ENCODE measurements at regions not wholly inside any gene's neighbourhood (a gene's known extent, or its start where the extent isn't known, plus 50 kb on each side); places are given as distances from the start of the nearest gene placed in this dataset.

DNA sequence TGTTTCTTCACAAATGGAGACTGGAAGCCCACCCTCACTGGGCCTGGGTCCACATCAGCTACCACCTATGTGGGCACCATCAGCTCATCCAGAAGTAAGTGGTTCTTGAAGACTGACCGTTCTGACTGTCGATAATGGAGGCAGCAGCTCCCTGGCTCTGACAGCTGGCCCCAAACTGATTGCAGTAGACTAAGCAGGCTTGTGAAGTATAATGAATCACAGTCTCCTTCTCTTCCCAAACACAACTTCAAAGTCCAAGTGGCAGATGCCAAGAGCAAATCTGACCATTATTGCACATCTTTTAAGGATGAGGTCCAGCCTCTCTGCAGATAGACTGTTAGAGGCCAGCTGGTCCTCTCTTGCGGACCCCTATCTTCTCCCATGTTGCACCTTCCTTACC lies 574.4 kb upstream of the KLF12 start:
- Mint-ChIP-seq H3K36me3 (ENCODE audit: insufficient read depth in 2 of 2) (no peaks in the 10 kb centered on the region), H3K27ac (no peak overlapping the region), H3K27me3 (ENCODE audit: low read depth) (no peaks in the 10 kb centered on the region), H3K9me3 (peaks cover 0 to under 1% of the 10 kb centered on the region in 2 donors), H3K4me3 (no peak overlapping the region), H3K4me1 (ENCODE audit: low read depth) (no peaks in the 10 kb centered on the region)
- ATAC-seq (replicated peaks in 1 of 2) (no peak), DNase-seq (no peak)

DNA sequence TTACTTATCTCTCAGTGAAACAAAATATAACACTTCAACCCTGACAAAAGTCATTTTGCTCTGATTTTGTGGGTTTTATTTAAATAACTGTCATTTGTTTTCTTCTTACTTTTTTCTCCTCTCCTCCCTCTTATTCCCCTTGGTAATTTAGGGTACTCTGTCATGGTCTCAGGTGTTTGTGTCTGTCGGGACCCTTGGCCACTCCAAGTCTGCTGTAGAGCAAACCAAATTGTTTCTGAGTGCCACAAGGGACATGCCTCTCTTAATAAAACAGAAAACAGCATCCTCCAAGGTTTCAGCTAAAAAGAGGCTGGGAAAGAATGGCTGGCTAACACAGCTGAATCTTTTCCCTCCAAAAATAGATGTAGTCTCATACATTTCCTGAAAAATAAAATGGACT lies 573.1 kb upstream of the KLF12 start:
- no peak for DNase-seq
- no peak for ATAC-seq (replicated peaks in 1 of 2)
- H3K9me3 Mint-ChIP-seq, result peaks cover 0 to 1% of the 10 kb centered on the region in 2 donors
- H3K4me3 Mint-ChIP-seq, result no peak overlapping the region
- no peak overlapping the region for H3K27ac Mint-ChIP-seq
- no peaks in the 10 kb centered on the region for H3K4me1 Mint-ChIP-seq (ENCODE audit: low read depth)
- H3K36me3 Mint-ChIP-seq (ENCODE audit: insufficient read depth in 2 of 2), result no peaks in the 10 kb centered on the region
- no peaks in the 10 kb centered on the region for H3K27me3 Mint-ChIP-seq (ENCODE audit: low read depth)

DNA sequence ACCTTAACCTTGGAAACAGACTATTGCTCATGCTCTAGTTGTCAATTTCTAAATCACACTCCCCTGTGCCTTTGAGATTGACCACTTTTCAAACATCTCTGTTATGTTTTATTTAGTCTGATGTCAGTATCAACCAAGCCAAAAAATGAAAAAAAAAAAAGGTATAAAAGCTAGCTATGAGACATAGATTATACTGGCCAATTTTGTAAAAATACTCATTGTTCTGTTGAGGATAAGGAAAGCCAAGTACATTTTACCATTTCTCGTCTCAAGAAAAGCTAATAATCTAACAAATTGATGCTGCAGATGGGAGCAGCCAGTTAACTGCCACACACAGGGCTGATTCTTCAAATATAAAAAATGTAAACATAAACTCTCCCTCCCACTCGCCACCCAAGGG lies 572.6 kb upstream of the KLF12 start:
- Mint-ChIP-seq H3K9me3 (peaks cover 0 to 1% of the 10 kb centered on the region in 2 donors), H3K27me3 (ENCODE audit: low read depth) (no peaks in the 10 kb centered on the region), H3K36me3 (ENCODE audit: insufficient read depth in 2 of 2) (no peaks in the 10 kb centered on the region), H3K4me3 (no peak overlapping the region), H3K4me1 (ENCODE audit: low read depth) (no peaks in the 10 kb centered on the region), H3K27ac (no peak overlapping the region)
- no peak for DNase-seq
- ATAC-seq (replicated peaks in 1 of 2), result no peak

DNA sequence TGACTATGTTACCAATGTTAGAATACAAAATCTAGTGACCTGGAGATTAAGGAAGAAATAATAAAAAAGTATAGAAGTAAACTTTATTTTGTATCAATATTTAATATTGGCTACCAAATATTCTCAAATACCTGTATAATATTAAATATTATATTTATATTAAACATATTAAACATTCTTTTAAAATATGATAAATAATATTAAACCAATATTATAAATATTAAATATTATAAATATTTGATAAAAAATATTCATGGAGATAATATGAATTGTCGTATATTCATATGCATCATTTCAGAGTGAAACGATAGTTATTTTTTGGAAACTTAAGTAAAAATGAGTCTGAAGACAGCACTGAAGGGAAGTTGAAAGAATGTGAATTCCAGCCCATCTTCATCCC lies 571.2 kb upstream of the KLF12 start:
- no peaks in the 10 kb centered on the region for H3K4me1 Mint-ChIP-seq (ENCODE audit: low read depth)
- peaks cover 0 to 3% of the 10 kb centered on the region in 2 donors for H3K9me3 Mint-ChIP-seq

DNA sequence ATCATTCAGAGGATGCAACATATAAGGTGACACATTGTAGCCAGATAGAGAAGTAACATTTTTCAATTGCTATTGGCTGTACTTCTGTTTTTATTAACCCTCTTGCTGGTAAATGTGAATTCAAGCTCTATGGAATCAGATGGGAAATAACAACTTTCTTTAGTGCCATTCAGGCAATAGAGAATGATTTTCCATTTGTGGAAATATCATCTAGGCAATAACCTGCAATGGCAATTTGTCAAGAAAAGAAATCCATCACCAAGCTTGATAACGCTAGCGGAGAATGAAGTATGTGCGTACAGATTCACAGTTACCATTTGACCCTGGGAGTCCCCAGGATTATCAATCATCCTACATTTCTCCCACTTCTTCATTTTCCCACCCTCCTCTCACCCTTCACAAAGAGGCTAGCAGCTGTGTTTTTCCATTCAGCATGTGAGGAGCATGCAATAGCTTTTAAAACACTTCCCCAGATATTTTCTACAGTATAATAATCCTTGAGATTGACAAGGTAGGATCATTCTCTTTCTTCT lies 569.7 kb upstream of the KLF12 start:
- H3K4me1 Mint-ChIP-seq (ENCODE audit: low read depth), result no peaks in the 10 kb centered on the region
- no peak overlapping the region for H3K27ac Mint-ChIP-seq
- H3K27me3 Mint-ChIP-seq (ENCODE audit: low read depth), result no peaks in the 10 kb centered on the region
- no peaks in the 10 kb centered on the region for H3K36me3 Mint-ChIP-seq (ENCODE audit: insufficient read depth in 2 of 2)
- no peak overlapping the region for H3K4me3 Mint-ChIP-seq
- DNase-seq (no peak), ATAC-seq (replicated peaks in 1 of 2) (no peak)
- peaks cover 0 to 3% of the 10 kb centered on the region in 2 donors for H3K9me3 Mint-ChIP-seq

More for the DNA sequence above, 571.2 kb upstream of the KLF12 start:
- no peak for ATAC-seq (replicated peaks in 1 of 2)
- Mint-ChIP-seq H3K27ac (no peak overlapping the region), H3K27me3 (ENCODE audit: low read depth) (no peaks in the 10 kb centered on the region), H3K36me3 (ENCODE audit: insufficient read depth in 2 of 2) (no peaks in the 10 kb centered on the region), H3K4me3 (no peak overlapping the region)
- no peak for DNase-seq

DNA sequence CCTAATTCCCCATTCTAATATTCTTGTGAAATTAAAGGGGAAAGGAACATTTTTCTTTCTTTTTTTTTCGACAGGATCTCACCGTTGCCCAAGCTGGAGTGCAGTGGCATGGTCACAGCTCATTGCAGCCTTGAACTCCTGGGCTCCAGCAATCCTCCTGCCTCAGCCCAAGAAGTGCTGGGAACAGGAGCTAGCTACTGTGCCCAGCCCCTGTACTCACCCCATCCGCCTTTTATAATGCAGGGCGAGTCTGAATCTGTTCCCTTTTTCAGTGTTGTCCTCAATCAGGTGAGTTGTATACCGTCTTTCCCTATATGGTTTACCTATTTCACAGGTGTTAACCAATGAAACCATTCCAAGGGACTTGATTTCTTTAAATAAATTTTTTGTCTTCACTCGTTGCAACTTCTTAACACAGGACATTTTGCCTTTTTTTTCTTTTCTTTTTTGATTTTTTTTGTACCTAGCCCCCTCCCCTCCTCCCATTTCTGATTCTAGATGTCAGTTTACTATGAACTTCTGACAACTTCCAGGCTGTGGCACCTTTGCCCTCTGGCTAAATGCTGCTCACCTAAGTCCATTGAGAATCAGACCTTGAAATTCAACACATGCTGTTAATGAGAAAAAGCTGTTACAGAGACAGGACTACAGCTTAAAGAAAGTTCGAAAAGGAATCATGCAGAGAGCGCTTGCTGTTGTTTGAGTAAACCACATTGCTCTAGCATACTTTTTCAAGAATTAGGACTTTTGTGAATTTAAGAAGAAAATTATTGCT lies 562.1 kb upstream of the KLF12 start:
- H3K27ac Mint-ChIP-seq, result no peak overlapping the region
- H3K9me3 Mint-ChIP-seq, result peaks cover 0 to 2% of the 10 kb centered on the region in 2 donors
- no peaks in the 10 kb centered on the region for H3K4me1 Mint-ChIP-seq (ENCODE audit: low read depth)
- ATAC-seq (replicated peaks in 1 of 2), result no peak
- H3K36me3 Mint-ChIP-seq (ENCODE audit: insufficient read depth in 2 of 2), result no peaks in the 10 kb centered on the region
- no peaks in the 10 kb centered on the region for H3K27me3 Mint-ChIP-seq (ENCODE audit: low read depth)
- no peak for DNase-seq
- no peak overlapping the region for H3K4me3 Mint-ChIP-seq

DNA sequence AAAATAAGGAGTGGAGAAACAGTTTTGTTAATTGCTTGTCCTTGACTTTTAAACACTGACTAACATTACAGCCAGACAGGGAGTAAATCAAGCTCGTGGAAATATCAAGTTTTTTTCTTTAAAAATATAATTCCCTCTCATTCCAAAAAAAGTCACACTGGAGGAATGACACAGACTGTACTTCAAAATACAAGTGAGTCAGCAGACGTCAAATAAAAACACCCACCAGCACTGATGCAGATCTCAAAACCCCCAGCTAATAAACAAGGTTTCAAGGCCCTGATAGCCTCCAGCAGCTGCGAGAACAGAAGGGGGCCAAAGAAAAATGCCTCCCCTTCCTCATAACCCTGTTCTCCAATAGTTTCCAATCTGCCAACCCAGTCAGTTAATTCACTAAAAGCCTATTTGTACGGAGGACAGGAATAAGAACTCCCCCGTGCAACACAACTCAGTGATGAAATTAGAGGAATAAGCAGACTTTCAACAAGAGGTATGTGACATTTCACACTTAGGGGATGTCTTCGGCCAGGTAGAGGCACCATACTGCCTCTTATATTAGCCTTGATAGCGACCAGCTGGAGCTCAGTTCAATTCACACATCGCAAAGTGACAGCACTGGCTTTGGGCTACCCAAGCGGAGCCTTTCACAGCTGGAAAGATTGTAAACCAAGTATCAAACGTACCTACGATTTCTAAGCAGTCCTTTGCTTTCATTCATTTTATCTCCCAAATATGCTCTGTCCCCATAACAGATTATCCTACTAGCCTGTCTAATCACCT lies 561.0 kb upstream of the KLF12 start:
- Mint-ChIP-seq H3K9me3 (no peaks in the 10 kb centered on the region), H3K4me1 (ENCODE audit: low read depth) (no peaks in the 10 kb centered on the region), H3K27ac (no peak overlapping the region), H3K36me3 (ENCODE audit: insufficient read depth in 2 of 2) (no peaks in the 10 kb centered on the region), H3K27me3 (ENCODE audit: low read depth) (no peaks in the 10 kb centered on the region), H3K4me3 (no peak overlapping the region)
- no peak for DNase-seq
- ATAC-seq (replicated peaks in 1 of 2), result no peak

DNA sequence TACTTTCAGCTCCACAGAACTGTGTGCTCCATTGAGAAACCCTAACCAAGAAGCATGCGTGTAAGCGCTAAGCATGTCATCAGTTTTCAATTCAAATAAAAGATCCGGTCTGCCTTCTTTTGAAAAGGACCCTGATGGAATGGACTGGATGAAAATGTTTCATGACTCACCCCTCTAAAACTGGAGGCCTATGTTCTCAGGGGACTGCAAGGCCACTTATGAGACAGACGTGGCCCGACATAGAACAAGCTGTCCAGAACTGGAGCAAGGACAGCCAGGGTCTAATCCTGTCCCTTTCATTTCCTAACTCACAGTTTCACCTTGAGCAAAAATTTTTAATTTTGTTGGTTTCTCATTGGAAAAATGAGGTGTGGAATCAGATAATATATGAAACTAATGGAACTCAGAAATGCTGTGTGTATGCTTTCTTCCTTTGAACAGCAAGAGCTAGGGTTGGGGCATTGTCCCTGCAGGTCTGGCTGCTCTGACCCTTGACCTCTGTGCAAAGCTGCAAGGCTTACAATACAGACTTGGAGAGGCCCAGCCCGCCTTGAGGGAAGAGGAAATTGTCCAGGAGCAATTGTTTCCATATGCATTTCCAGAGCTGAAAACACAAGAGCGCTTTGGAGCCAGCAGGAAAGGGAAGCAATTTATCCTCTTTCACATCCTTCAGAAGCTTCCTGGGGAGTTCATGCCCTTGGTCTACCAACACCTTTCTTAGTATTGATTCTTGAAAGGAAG lies 553.4 kb upstream of the KLF12 start:
- H3K4me1 Mint-ChIP-seq (ENCODE audit: low read depth), result no peaks in the 10 kb centered on the region
- no peaks in the 10 kb centered on the region for H3K27me3 Mint-ChIP-seq (ENCODE audit: low read depth)
- H3K9me3 Mint-ChIP-seq, result peaks cover 0 to 5% of the 10 kb centered on the region in 2 donors
- ATAC-seq (replicated peaks in 1 of 2) (no peak), DNase-seq (no peak)
- H3K27ac Mint-ChIP-seq, result no peak overlapping the region
- no peaks in the 10 kb centered on the region for H3K36me3 Mint-ChIP-seq (ENCODE audit: insufficient read depth in 2 of 2)
- no peak overlapping the region for H3K4me3 Mint-ChIP-seq

DNA sequence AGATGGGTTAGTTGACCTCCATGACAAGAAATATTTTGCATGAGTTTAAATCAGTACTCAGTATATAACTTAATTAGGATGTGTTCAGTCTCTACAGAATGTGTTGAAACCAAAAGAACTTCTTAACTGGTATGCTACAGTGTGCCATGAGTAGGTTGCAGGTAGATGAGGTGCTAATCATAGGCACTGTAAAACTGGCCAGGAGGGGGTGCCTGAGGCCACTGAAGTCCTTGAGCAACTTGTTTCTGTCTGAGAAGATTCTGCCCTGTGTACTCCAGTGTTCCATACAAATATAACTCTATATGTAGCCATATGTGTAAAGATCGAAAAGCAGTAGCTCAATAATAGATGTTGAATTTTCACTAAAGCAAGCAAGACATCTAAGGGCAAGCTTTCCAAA lies 549.2 kb upstream of the KLF12 start:
- Mint-ChIP-seq H3K4me3 (no peak overlapping the region), H3K27me3 (ENCODE audit: low read depth) (no peaks in the 10 kb centered on the region), H3K27ac (no peak overlapping the region), H3K36me3 (ENCODE audit: insufficient read depth in 2 of 2) (no peaks in the 10 kb centered on the region), H3K4me1 (ENCODE audit: low read depth) (no peaks in the 10 kb centered on the region), H3K9me3 (peaks cover 0 to 5% of the 10 kb centered on the region in 2 donors)
- DNase-seq (no peak), ATAC-seq (replicated peaks in 1 of 2) (no peak)

DNA sequence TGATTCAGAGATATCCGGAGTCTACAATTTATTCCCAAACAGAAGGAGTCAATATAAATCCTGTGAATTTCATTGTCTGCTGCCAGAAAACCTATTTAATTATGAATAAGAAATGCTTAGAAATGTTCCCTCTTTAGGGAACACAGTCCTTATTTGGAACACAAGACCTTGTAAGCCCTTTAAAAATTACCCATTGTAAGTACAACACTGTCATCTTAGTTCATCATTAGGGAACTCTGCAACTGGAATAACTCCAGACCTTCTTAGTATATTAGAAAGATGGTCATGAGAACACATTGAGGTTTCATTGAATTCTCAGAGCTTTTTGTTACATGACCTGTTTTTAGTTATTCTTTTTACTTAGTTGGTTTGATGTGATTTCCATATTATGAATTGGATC lies 548.5 kb upstream of the KLF12 start:
- Mint-ChIP-seq H3K9me3 (peaks cover 0 to 5% of the 10 kb centered on the region in 2 donors), H3K36me3 (ENCODE audit: insufficient read depth in 2 of 2) (no peaks in the 10 kb centered on the region), H3K4me1 (ENCODE audit: low read depth) (no peaks in the 10 kb centered on the region), H3K4me3 (no peak overlapping the region), H3K27ac (no peak overlapping the region), H3K27me3 (ENCODE audit: low read depth) (no peaks in the 10 kb centered on the region)
- DNase-seq, result no peak
- ATAC-seq (replicated peaks in 1 of 2), result no peak

DNA sequence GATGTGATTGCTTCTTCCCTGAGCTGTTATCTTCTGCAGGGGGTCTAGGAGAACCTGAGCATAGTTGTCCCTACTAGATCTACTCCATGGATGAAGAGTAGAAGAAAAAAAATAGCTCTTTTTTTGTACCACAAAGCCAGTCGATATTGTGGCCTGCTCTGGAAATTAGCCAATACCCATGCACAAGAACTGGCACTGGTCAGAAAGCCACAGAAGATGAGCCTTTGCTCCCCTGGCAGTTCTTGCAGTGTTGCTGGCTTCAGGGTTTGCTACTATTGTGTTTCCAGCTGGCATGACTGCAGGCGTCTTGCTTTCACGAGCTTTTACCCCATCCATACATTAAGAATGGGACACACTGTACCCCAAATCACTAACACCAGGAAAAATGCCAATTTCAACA lies 547.7 kb upstream of the KLF12 start:
- H3K27me3 Mint-ChIP-seq (ENCODE audit: low read depth), result no peaks in the 10 kb centered on the region
- peaks cover 0 to 5% of the 10 kb centered on the region in 2 donors for H3K9me3 Mint-ChIP-seq
- no peak for DNase-seq
- ATAC-seq (replicated peaks in 1 of 2), result no peak
- no peak overlapping the region for H3K4me3 Mint-ChIP-seq
- H3K27ac Mint-ChIP-seq, result no peak overlapping the region
- H3K36me3 Mint-ChIP-seq (ENCODE audit: insufficient read depth in 2 of 2), result no peaks in the 10 kb centered on the region
- H3K4me1 Mint-ChIP-seq (ENCODE audit: low read depth), result no peaks in the 10 kb centered on the region

DNA sequence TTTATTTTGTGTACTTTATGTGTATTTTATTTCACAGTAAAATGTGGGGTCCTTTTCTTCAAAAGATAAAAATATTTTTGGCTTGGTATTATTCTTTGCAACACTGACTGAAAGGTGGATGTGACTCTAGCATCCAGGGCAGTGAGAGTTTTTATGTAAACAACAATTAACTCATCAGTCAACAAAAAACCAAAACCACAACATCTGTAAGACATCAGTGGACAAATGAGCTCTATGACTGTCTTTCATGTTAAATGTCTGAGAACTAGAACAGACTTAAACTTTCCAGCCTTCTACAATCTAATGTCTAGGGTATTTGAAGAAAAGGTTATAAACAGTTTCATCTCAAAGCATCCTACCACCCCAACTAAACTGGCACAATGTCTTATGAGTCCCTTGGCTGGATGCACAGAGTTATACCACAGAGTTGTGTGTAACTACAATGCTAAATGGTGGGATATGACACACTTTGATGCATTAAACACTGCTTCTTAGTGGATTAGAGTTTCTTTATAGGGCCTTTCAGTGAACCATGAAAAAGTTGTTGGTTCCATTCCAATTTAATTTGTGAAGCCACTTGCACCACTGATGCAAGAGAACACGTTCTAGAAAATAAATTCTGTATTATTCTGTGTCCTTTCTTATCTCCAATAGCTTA lies 544.2 kb upstream of the KLF12 start:
- H3K36me3 Mint-ChIP-seq (ENCODE audit: insufficient read depth in 2 of 2), result no peaks in the 10 kb centered on the region
- H3K9me3 Mint-ChIP-seq, result no peaks in the 10 kb centered on the region
- DNase-seq (no peak), ATAC-seq (replicated peaks in 1 of 2) (no peak)
- no peak overlapping the region for H3K4me3 Mint-ChIP-seq
- H3K27ac Mint-ChIP-seq, result no peak overlapping the region
- H3K4me1 Mint-ChIP-seq (ENCODE audit: low read depth), result no peaks in the 10 kb centered on the region
- no peaks in the 10 kb centered on the region for H3K27me3 Mint-ChIP-seq (ENCODE audit: low read depth)

DNA sequence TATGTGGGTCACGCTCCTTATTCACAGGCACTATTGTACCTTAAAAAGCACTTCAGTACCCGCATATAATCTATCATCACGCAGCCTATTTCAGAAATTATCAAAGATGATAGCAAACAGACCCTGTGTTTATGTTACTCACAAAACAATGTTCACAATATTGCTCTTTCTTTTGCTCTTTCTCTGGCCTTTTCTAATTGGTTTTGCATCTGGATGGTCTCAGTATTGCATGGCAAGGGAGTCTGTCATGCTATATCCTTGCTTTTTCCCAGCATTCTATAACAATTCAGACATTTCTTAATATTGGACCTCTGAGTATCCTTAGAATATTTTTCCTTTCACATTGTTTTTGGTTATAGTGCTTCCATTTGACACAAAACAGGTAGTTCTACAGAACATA lies 541.8 kb upstream of the KLF12 start:
- no peak for ATAC-seq (replicated peaks in 1 of 2)
- Mint-ChIP-seq H3K4me1 (ENCODE audit: low read depth) (no peaks in the 10 kb centered on the region), H3K27ac (no peak overlapping the region), H3K4me3 (no peak overlapping the region), H3K36me3 (ENCODE audit: insufficient read depth in 2 of 2) (no peaks in the 10 kb centered on the region), H3K27me3 (ENCODE audit: low read depth) (no peaks in the 10 kb centered on the region), H3K9me3 (no peaks in the 10 kb centered on the region)
- no peak for DNase-seq

All from activated T-cell treated with anti-CD3 and anti-CD28 coated beads, Interleukin-2, amount 50 U/mL, for 72 hours (primary cell).